ENCODE measurements at regions not wholly inside any gene's neighbourhood (a gene's known extent, or its start where the extent isn't known, plus 50 kb on each side); places are given as distances from the start of the nearest gene placed in this dataset.

GRCh38 chr9:99506747-99507348 lies 284.8 kb downstream of the SEC61B start:
- no peak for TF ChIP-seq CTCF (conservative IDR thresholded peaks at IDR 0.05; ENCODE audit: low read depth, low read length)
- DNase-seq (ENCODE audit: low read depth): no peak
- no peak overlapping the region for H3K4me3 ChIP-seq (ENCODE audit: low read depth, low read length)

GRCh38 chr9:99509065-99509745 lies 287.1 kb downstream of the SEC61B start:
- H3K4me3 ChIP-seq (ENCODE audit: low read depth, low read length): no peak overlapping the region
- no peak for DNase-seq (ENCODE audit: low read depth)
- TF ChIP-seq CTCF (conservative IDR thresholded peaks at IDR 0.05; ENCODE audit: low read depth, low read length): no peak

- DNase-seq (ENCODE audit: low read depth): no peak
- TF ChIP-seq CTCF (conservative IDR thresholded peaks at IDR 0.05; ENCODE audit: low read depth, low read length): no peak
Measured at GRCh38 chr9:99509900-99510535, 287.9 kb downstream of the SEC61B start.

GRCh38 chr9:99511723-99512122 lies 289.6 kb downstream of the SEC61B start:
- peak; percentile 37 for TF ChIP-seq CTCF (conservative IDR thresholded peaks at IDR 0.05; ENCODE audit: low read depth, low read length)
- DNase-seq (ENCODE audit: low read depth): no peak
- H3K4me3 ChIP-seq (ENCODE audit: low read depth, low read length): no peak overlapping the region

More at GRCh38 chr9:99509900-99510535, 287.9 kb downstream of the SEC61B start:
- H3K4me3 ChIP-seq (ENCODE audit: low read depth, low read length): no peak overlapping the region

- H3K4me3 ChIP-seq (ENCODE audit: low read depth, low read length): no peak overlapping the region
- DNase-seq (ENCODE audit: low read depth): no peak
- TF ChIP-seq CTCF (conservative IDR thresholded peaks at IDR 0.05; ENCODE audit: low read depth, low read length): no peak
Measured at GRCh38 chr9:99513441-99514112, 291.5 kb downstream of the SEC61B start.

- no peak for TF ChIP-seq CTCF (conservative IDR thresholded peaks at IDR 0.05; ENCODE audit: low read depth, low read length)
- no peak overlapping the region for H3K4me3 ChIP-seq (ENCODE audit: low read depth, low read length)
- DNase-seq (ENCODE audit: low read depth): no peak
Measured at GRCh38 chr9:99515093-99515492, 293.0 kb downstream of the SEC61B start.
